A549 (cell line): ENCODE measurements at regions not wholly inside any gene's neighbourhood (a gene's known extent, or its start where the extent isn't known, plus 50 kb on each side); places are given as distances from the start of the nearest gene placed in this dataset.

ENCODE experiments used
- ATAC-seq, 2 experiments: fragments of 200-7000 bp in 1 of 2; fragments of >200 bp in 1 of 2; cut with Nextera tagmentation in 1 of 2; cut with Tn5 transposase in 1 of 2; 3 replicates each; pipeline versions ENCODE4 v1.8.0 to v1.9.1; 2018 to 2020; ENCODE audit warnings: mild to moderate bottlenecking in 1 of 2, moderate library complexity in 1 of 2
- CTCF ChIA-PET: fragments of 300-600 bp; sonication (Branson Sonifier 250); formaldehyde crosslinking; extraction: SDS; loops from one replicate; lab custom pipeline; 2021; ENCODE audit warnings: antibody characterized with exemption, inconsistent platforms; lab: Yijun Ruan, JAX
- POLR2A ChIA-PET: fragments of 350-600 bp; formaldehyde crosslinking; extraction: SDS; loops from one replicate; lab custom pipeline; 2021; ENCODE audit warnings: antibody characterized with exemption, inconsistent platforms; lab: Yijun Ruan, JAX
- DNase-seq, 2 experiments: peaks; one replicate each; pipeline versions ENCODE4 v3.0.0 to v3.0.0-alpha.2; 2011 to 2016; ENCODE audit warnings: low read depth in 1 of 2, low spot score in 1 of 2
- FAIRE-seq: peaks from 2 replicates; lab custom pipeline; 2011; peaks lifted over from hg19 to GRCh38; lab: Jason Lieb, UNC
- H3K27ac ChIP-seq, 2 experiments: fragments of >200 bp; sonication (Bioruptor Twin); formaldehyde crosslinking; 3 replicates each; pipeline ENCODE4 v1.5.1; 2016 to 2017
- H3K4me1 ChIP-seq: fragments of >200 bp; sonication (Bioruptor Twin); formaldehyde crosslinking; 3 replicates; pipeline ENCODE4 v1.6.1; 2016
- H3K4me2 ChIP-seq: fragments of >200 bp; sonication (Bioruptor Twin); formaldehyde crosslinking; 3 replicates; pipeline ENCODE4 v1.6.1; 2016
- H3K4me3 ChIP-seq: fragments of >200 bp; sonication (Bioruptor Twin); formaldehyde crosslinking; 3 replicates; pipeline ENCODE4 v1.5.1; 2016
- H3K9me3 ChIP-seq: fragments of >200 bp; sonication (Bioruptor Twin); formaldehyde crosslinking; 3 replicates; pipeline ENCODE4 v1.6.1; 2016
- CBX2 ChIP-seq: fragments of 200-600 bp; sonication (generic); IDR thresholded peaks from 2 replicates; pipeline ENCODE4 v1.6.1; 2016; ENCODE audit warnings: low read depth, mild to moderate bottlenecking, borderline replicate concordance
- CHD2 ChIP-seq: fragments of 150-350 bp; IDR thresholded peaks from 2 replicates; pipeline ENCODE4 v1.6.1; 2014; ENCODE audit warnings: low read length; ENCODE audit not compliant: partially characterized antibody
- CHD4 ChIP-seq: fragments of 200-600 bp; sonication (generic); IDR thresholded peaks from 2 replicates; pipeline ENCODE4 v1.6.1; 2016; ENCODE audit warnings: antibody characterized with exemption, mild to moderate bottlenecking, borderline replicate concordance
- FOSB ChIP-seq: fragments of 250-450 bp; sonication (Bioruptor Pico); IDR thresholded peaks from 2 replicates; pipeline ENCODE4 v1.5.0; 2020; ENCODE audit warnings: mild to moderate bottlenecking, moderate library complexity
- GATA3 ChIP-seq: IDR thresholded peaks from 2 replicates; pipeline ENCODE4 v1.6.1; 2012; ENCODE audit warnings: borderline replicate concordance
- HDAC2 ChIP-seq: fragments of 200-600 bp; sonication (generic); IDR thresholded peaks from 2 replicates; pipeline ENCODE4 v1.6.1; 2016
- HMGXB4 ChIP-seq: fragments of 250-450 bp; sonication (Bioruptor Pico); IDR thresholded peaks from 2 replicates; pipeline ENCODE4 v1.5.0; 2021; ENCODE audit warnings: mild to moderate bottlenecking, moderate library complexity, borderline replicate concordance
- HOXA7 ChIP-seq: fragments of 250-450 bp; sonication (Bioruptor Pico); IDR thresholded peaks from 2 replicates; pipeline ENCODE4 v1.5.0; 2020; ENCODE audit warnings: mild to moderate bottlenecking, moderate library complexity
- HOXB13 ChIP-seq: fragments of 250-450 bp; sonication (Bioruptor Pico); IDR thresholded peaks from 2 replicates; pipeline ENCODE4 v1.5.0; 2020; ENCODE audit warnings: low read depth, mild to moderate bottlenecking, moderate library complexity
- JUNB ChIP-seq: fragments of >200 bp; sonication (Bioruptor Twin); formaldehyde crosslinking; IDR thresholded peaks from 2 replicates; pipeline ENCODE4 v1.6.1; 2016
- KDM1A ChIP-seq: fragments of 200-600 bp; sonication (generic); IDR thresholded peaks from 2 replicates; pipeline ENCODE4 v1.6.1; 2016; ENCODE audit warnings: low read depth, mild to moderate bottlenecking
- MAFK ChIP-seq: fragments of 450-650 bp; IDR thresholded peaks from 2 replicates; pipeline ENCODE4 v1.6.1; 2014; ENCODE audit not compliant: partially characterized antibody
- NFE2L2 ChIP-seq: fragments of 150-350 bp; conservative IDR thresholded peaks from 2 replicates; pipeline ENCODE4 v1.6.1; 2014; ENCODE audit warnings: low read length
- PHF8 ChIP-seq: fragments of 200-600 bp; sonication (generic); IDR thresholded peaks from 2 replicates; pipeline ENCODE4 v1.6.1; 2016; ENCODE audit warnings: low read depth, mild to moderate bottlenecking, antibody characterized with exemption, moderate library complexity, borderline replicate concordance
- POLR2AphosphoS2 ChIP-seq: conservative IDR thresholded peaks from 2 replicates; pipeline ENCODE4 v1.6.1; 2012; ENCODE audit warnings: low read length, improper control_type of control experiment, inconsistent platforms
- RAD21 ChIP-seq, 2 experiments: fragments of >200 bp in 1 of 2; sonication (Bioruptor Twin) in 1 of 2; formaldehyde crosslinking in 1 of 2; IDR thresholded peaks in 1 of 2; conservative IDR thresholded peaks in 1 of 2; 2 replicates in 1 of 2; 3 replicates in 1 of 2; pipeline ENCODE4 v1.6.1; 2012 to 2018; ENCODE audit warnings: inconsistent platforms in 1 of 2
- RFX5 ChIP-seq: fragments of 450-650 bp; IDR thresholded peaks from 2 replicates; pipeline ENCODE4 v1.7.1; 2014; ENCODE audit warnings: antibody characterized with exemption, mild to moderate bottlenecking, moderate library complexity
- SREBF2 ChIP-seq: fragments of 450-650 bp; IDR thresholded peaks from 2 replicates; pipeline ENCODE4 v1.6.1; 2014; ENCODE audit warnings: mild to moderate bottlenecking, moderate library complexity
- ZFP36 ChIP-seq: fragments of 450-650 bp; IDR thresholded peaks from 2 replicates; pipeline ENCODE4 v1.6.1; 2014; ENCODE audit warnings: borderline replicate concordance; ENCODE audit not compliant: partially characterized antibody
- WGBS: methylation state at CpG from one replicate; pipeline ENCODE4 v1.1.6; 2017; ENCODE audit errors: missing lambda C conversion rate; 5-methylcytosine and 5-hydroxymethylcytosine counted together
- TF ChIP-seq, protein P1 (sequence below): IDR thresholded peaks from 2 replicates; pipeline ENCODE4 v1.6.1; 2012
- TF ChIP-seq, protein P2 (sequence below): fragments of 250-450 bp; sonication (Bioruptor Pico); IDR thresholded peaks from 2 replicates; pipeline ENCODE4 v1.5.0; 2020; ENCODE audit warnings: low read depth, mild to moderate bottlenecking, moderate library complexity
- TF ChIP-seq, protein P3 (sequence below): fragments of >200 bp; sonication (Bioruptor Twin); formaldehyde crosslinking; IDR thresholded peaks from 3 replicates; pipeline ENCODE4 v1.5.1; 2016
- TF ChIP-seq, protein P4 (sequence below): IDR thresholded peaks from 2 replicates; pipeline ENCODE4 v1.6.1; 2012; ENCODE audit warnings: low read depth, borderline replicate concordance

GRCh38 chr6:143601504-143601903, 76.3 kb upstream of the PHACTR2 start:
- WGBS, result 50% methylated on average over 2 of the region's 2 CpGs
- H3K4me2 ChIP-seq, result no peak overlapping the region
- DNase-seq, result no peak
- H3K4me1 ChIP-seq, result no peaks in the 10 kb centered on the region
- H3K9me3 ChIP-seq, result no peaks in the 10 kb centered on the region
- ATAC-seq, result no peak
- H3K27ac ChIP-seq, result no peak overlapping the region
- TF ChIP-seq, protein P1, sequence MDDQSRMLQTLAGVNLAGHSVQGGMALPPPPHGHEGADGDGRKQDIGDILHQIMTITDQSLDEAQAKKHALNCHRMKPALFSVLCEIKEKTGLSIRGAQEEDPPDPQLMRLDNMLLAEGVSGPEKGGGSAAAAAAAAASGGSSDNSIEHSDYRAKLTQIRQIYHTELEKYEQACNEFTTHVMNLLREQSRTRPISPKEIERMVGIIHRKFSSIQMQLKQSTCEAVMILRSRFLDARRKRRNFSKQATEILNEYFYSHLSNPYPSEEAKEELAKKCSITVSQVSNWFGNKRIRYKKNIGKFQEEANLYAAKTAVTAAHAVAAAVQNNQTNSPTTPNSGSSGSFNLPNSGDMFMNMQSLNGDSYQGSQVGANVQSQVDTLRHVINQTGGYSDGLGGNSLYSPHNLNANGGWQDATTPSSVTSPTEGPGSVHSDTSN, result no peak
- TF ChIP-seq HOXB13 (CRISPR knock-in tag) (no peak), KDM1A (no peak), SREBF2 (no peak), HMGXB4 (CRISPR knock-in tag) (no peak), JUNB (no peak), HOXA7 (CRISPR knock-in tag) (no peak), PHF8 (no peak), ZFP36 (no peak), FOSB (CRISPR knock-in tag) (no peak), POLR2AphosphoS2 (no peak)
- TF ChIP-seq, protein P2, sequence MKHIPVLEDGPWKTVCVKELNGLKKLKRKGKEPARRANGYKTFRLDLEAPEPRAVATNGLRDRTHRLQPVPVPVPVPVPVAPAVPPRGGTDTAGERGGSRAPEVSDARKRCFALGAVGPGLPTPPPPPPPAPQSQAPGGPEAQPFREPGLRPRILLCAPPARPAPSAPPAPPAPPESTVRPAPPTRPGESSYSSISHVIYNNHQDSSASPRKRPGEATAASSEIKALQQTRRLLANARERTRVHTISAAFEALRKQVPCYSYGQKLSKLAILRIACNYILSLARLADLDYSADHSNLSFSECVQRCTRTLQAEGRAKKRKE (CRISPR knock-in tag), result no peak
- TF ChIP-seq, protein P3, sequence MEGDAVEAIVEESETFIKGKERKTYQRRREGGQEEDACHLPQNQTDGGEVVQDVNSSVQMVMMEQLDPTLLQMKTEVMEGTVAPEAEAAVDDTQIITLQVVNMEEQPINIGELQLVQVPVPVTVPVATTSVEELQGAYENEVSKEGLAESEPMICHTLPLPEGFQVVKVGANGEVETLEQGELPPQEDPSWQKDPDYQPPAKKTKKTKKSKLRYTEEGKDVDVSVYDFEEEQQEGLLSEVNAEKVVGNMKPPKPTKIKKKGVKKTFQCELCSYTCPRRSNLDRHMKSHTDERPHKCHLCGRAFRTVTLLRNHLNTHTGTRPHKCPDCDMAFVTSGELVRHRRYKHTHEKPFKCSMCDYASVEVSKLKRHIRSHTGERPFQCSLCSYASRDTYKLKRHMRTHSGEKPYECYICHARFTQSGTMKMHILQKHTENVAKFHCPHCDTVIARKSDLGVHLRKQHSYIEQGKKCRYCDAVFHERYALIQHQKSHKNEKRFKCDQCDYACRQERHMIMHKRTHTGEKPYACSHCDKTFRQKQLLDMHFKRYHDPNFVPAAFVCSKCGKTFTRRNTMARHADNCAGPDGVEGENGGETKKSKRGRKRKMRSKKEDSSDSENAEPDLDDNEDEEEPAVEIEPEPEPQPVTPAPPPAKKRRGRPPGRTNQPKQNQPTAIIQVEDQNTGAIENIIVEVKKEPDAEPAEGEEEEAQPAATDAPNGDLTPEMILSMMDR, result no peak
- TF ChIP-seq, all 56 proteins: peak for 0
- ChIA-PET POLR2A (no interaction called here), CTCF (no interaction called here)
- no peak for FAIRE-seq
- H3K4me3 ChIP-seq, result no peak overlapping the region

- TF ChIP-seq CBX2 (no peak), CHD4 (no peak), RFX5 (no peak), RAD21 (conservative IDR thresholded peaks at IDR 0.05 in 1 of 2, IDR thresholded peaks at IDR 0.05 in 1 of 2) (no peak), CHD2 (no peak), MAFK (no peak), HDAC2 (no peak), HOXB13 (CRISPR knock-in tag) (no peak), GATA3 (no peak), NFE2L2 (no peak)
- TF ChIP-seq, protein P4, sequence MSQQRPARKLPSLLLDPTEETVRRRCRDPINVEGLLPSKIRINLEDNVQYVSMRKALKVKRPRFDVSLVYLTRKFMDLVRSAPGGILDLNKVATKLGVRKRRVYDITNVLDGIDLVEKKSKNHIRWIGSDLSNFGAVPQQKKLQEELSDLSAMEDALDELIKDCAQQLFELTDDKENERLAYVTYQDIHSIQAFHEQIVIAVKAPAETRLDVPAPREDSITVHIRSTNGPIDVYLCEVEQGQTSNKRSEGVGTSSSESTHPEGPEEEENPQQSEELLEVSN, result no peak
- TF ChIP-seq, protein P2 (CRISPR knock-in tag), result no peak
- TF ChIP-seq, protein P3, result no peak
- no peak overlapping the region for H3K4me2 ChIP-seq
- H3K4me3 ChIP-seq, result no peak overlapping the region
- ChIA-PET CTCF (no interaction called here), POLR2A (no interaction called here)
- no peaks in the 10 kb centered on the region for H3K9me3 ChIP-seq
- no peak for ATAC-seq
- DNase-seq, result no peak
- no peak for FAIRE-seq
- H3K27ac ChIP-seq, result no peak overlapping the region
- no peaks in the 10 kb centered on the region for H3K4me1 ChIP-seq
- WGBS, result 82% methylated on average over 2 of the region's 2 CpGs
These were observed 76.9 kb upstream of the PHACTR2 start for GRCh38 chr6:143600821-143601220.
